ENCODE measurements at regions not wholly inside any gene's neighbourhood (a gene's known extent, or its start where the extent isn't known, plus 50 kb on each side); places are given as distances from the start of the nearest gene placed in this dataset.

GRCh38 chrX:39817754-39818470, 279.8 kb downstream of the BCOR start:
- no peak overlapping the region for H2AFZ ChIP-seq (ENCODE audit: low read length)
- H3K36me3 ChIP-seq (ENCODE audit: insufficient read depth, low read length): no peaks in the 10 kb centered on the region
- H3F3A ChIP-seq (ENCODE audit: insufficient read depth, low read length): no peaks in the 10 kb centered on the region
- H3K9ac ChIP-seq (ENCODE audit: low read length): no peak overlapping the region
- peaks cover 14% of the 10 kb centered on the region for H3K4me1 ChIP-seq (ENCODE audit: insufficient read depth, low read length, severe bottlenecking)
- TF ChIP-seq EZH2 (IDR thresholded peaks at IDR 0.05; ENCODE audit: borderline replicate concordance, low read length) (no peak), CTCF (IDR thresholded peaks at IDR 0.05; ENCODE audit: low read length) (no peak)
- H3K79me2 ChIP-seq (ENCODE audit: insufficient read depth, low read length): no peaks in the 10 kb centered on the region
- no peaks in the 10 kb centered on the region for H4K20me1 ChIP-seq (ENCODE audit: insufficient read depth, low read length)
- H3K4me2 ChIP-seq (ENCODE audit: low read length): no peak overlapping the region
- no peaks in the 10 kb centered on the region for H3K9me2 ChIP-seq (ENCODE audit: low read depth, low read length)
- H3K9me3 ChIP-seq (ENCODE audit: low read length): no peaks in the 10 kb centered on the region
- no peak overlapping the region for H3K27ac ChIP-seq (ENCODE audit: low read depth, low read length, poor library complexity, severe bottlenecking)
- no peak overlapping the region for H3K4me3 ChIP-seq (ENCODE audit: low read depth, low read length, poor library complexity, severe bottlenecking)
- H3K27me3 ChIP-seq (ENCODE audit: insufficient read depth, low read length): no peaks in the 10 kb centered on the region

GRCh38 chrX:39818750-39819149, 279.0 kb downstream of the BCOR start:
- H3K9me2 ChIP-seq (ENCODE audit: low read depth, low read length): no peaks in the 10 kb centered on the region
- no peaks in the 10 kb centered on the region for H3F3A ChIP-seq (ENCODE audit: insufficient read depth, low read length)
- no peak for TF ChIP-seq EZH2 (IDR thresholded peaks at IDR 0.05; ENCODE audit: borderline replicate concordance, low read length)
- TF ChIP-seq CTCF (IDR thresholded peaks at IDR 0.05; ENCODE audit: low read length): no peak
- H3K4me2 ChIP-seq (ENCODE audit: low read length): no peak overlapping the region
- H3K9ac ChIP-seq (ENCODE audit: low read length): no peak overlapping the region
- no peak overlapping the region for H3K27ac ChIP-seq (ENCODE audit: low read depth, low read length, poor library complexity, severe bottlenecking)
- no peaks in the 10 kb centered on the region for H3K27me3 ChIP-seq (ENCODE audit: insufficient read depth, low read length)
- H3K79me2 ChIP-seq (ENCODE audit: insufficient read depth, low read length): no peaks in the 10 kb centered on the region
- H3K36me3 ChIP-seq (ENCODE audit: insufficient read depth, low read length): no peaks in the 10 kb centered on the region
- H2AFZ ChIP-seq (ENCODE audit: low read length): no peak overlapping the region
- H3K9me3 ChIP-seq (ENCODE audit: low read length): no peaks in the 10 kb centered on the region
- no peaks in the 10 kb centered on the region for H4K20me1 ChIP-seq (ENCODE audit: insufficient read depth, low read length)
- H3K4me1 ChIP-seq (ENCODE audit: insufficient read depth, low read length, severe bottlenecking): peaks cover 14% of the 10 kb centered on the region
- H3K4me3 ChIP-seq (ENCODE audit: low read depth, low read length, poor library complexity, severe bottlenecking): no peak overlapping the region

- Histone ChIP-seq H3K36me3 (ENCODE audit: insufficient read depth, low read length) (no peaks in the 10 kb centered on the region), H3K4me2 (ENCODE audit: low read length) (no peak overlapping the region), H3K9me3 (ENCODE audit: low read length) (no peaks in the 10 kb centered on the region), H3K4me3 (ENCODE audit: low read depth, low read length, poor library complexity, severe bottlenecking) (no peak overlapping the region), H3K27me3 (ENCODE audit: insufficient read depth, low read length) (no peaks in the 10 kb centered on the region), H3F3A (ENCODE audit: insufficient read depth, low read length) (no peaks in the 10 kb centered on the region), H3K9ac (ENCODE audit: low read length) (no peak overlapping the region), H2AFZ (ENCODE audit: low read length) (no peak overlapping the region), H4K20me1 (ENCODE audit: insufficient read depth, low read length) (no peaks in the 10 kb centered on the region), H3K79me2 (ENCODE audit: insufficient read depth, low read length) (no peaks in the 10 kb centered on the region), H3K27ac (ENCODE audit: low read depth, low read length, poor library complexity, severe bottlenecking) (no peak overlapping the region), H3K4me1 (ENCODE audit: insufficient read depth, low read length, severe bottlenecking) (peaks cover 9% of the 10 kb centered on the region), H3K9me2 (ENCODE audit: low read depth, low read length) (no peaks in the 10 kb centered on the region)
- TF ChIP-seq CTCF (IDR thresholded peaks at IDR 0.05; ENCODE audit: low read length): no peak
- no peak for TF ChIP-seq EZH2 (IDR thresholded peaks at IDR 0.05; ENCODE audit: borderline replicate concordance, low read length)
Observed at GRCh38 chrX:39819921-39820849, 277.6 kb downstream of the BCOR start.
